AG08396 (cell line): ENCODE measurements at regions not wholly inside any gene's neighbourhood (a gene's known extent, or its start where the extent isn't known, plus 50 kb on each side); places are given as distances from the start of the nearest gene placed in this dataset.
"Not testable (repeated sequence)": the region's sequence is repeated elsewhere in the genome, so short reads cannot be mapped to it uniquely, and the experiment has no call there.

ENCODE experiments used
- DNase-seq: peaks from one replicate; pipeline ENCODE4 v3.0.0; 2012; ENCODE audit warnings: low spot score, mixed read lengths

GRCh38 chr6:141394125-141394536 lies 738.6 kb upstream of the GJE1 start:
- no peak for DNase-seq

- DNase-seq = no peak
These were observed 739.2 kb upstream of the GJE1 start for GRCh38 chr6:141393405-141394124.

- not testable (repeated sequence) for DNase-seq
These were observed 741.6 kb upstream of the GJE1 start for GRCh38 chr6:141391135-141391534.

- no peak for DNase-seq
These were observed 744.1 kb upstream of the GJE1 start for GRCh38 chr6:141388666-141389065.

GRCh38 chr6:141370438-141370837 lies 762.3 kb upstream of the GJE1 start:
- DNase-seq = no peak

GRCh38 chr6:141366796-141367195 lies 765.9 kb upstream of the GJE1 start:
- DNase-seq = not testable (repeated sequence)

- no peak for DNase-seq
These were observed 768.0 kb upstream of the GJE1 start for GRCh38 chr6:141364694-141365093.

GRCh38 chr6:141364232-141364631 lies 768.5 kb upstream of the GJE1 start:
- DNase-seq = no peak

GRCh38 chr6:141361559-141361958 lies 771.2 kb upstream of the GJE1 start:
- DNase-seq = no peak

- no peak for DNase-seq
These were observed 772.8 kb upstream of the GJE1 start for GRCh38 chr6:141359953-141360352.

- no peak for DNase-seq
These were observed 778.4 kb upstream of the GJE1 start for GRCh38 chr6:141354191-141354955.

GRCh38 chr6:141351721-141352120 lies 781.0 kb upstream of the GJE1 start:
- DNase-seq = no peak

GRCh38 chr6:141349710-141350109 lies 783.0 kb upstream of the GJE1 start:
- no peak for DNase-seq

- DNase-seq = no peak
These were observed 784.7 kb upstream of the GJE1 start for GRCh38 chr6:141347906-141348492.

GRCh38 chr6:141347086-141347485 lies 785.6 kb upstream of the GJE1 start:
- DNase-seq = no peak

- DNase-seq = no peak
These were observed 786.2 kb upstream of the GJE1 start for GRCh38 chr6:141346535-141346934.

- DNase-seq = no peak
These were observed 795.5 kb upstream of the GJE1 start for GRCh38 chr6:141337191-141337590.

GRCh38 chr6:141335477-141336273 lies 797.0 kb upstream of the GJE1 start:
- DNase-seq = no peak

GRCh38 chr6:141326925-141327324 lies 805.8 kb upstream of the GJE1 start:
- no peak for DNase-seq

GRCh38 chr6:141326426-141326825 lies 806.3 kb upstream of the GJE1 start:
- peak; percentile 74 for DNase-seq

GRCh38 chr6:141321493-141322347 lies 811.0 kb upstream of the GJE1 start:
- DNase-seq = peak; percentile 2
